ENCODE measurements at regions not wholly inside any gene's neighbourhood (a gene's known extent, or its start where the extent isn't known, plus 50 kb on each side); places are given as distances from the start of the nearest gene placed in this dataset.
"Not testable (repeated sequence)": the region's sequence is repeated elsewhere in the genome, so short reads cannot be mapped to it uniquely, and the experiment has no call there.

DNA sequence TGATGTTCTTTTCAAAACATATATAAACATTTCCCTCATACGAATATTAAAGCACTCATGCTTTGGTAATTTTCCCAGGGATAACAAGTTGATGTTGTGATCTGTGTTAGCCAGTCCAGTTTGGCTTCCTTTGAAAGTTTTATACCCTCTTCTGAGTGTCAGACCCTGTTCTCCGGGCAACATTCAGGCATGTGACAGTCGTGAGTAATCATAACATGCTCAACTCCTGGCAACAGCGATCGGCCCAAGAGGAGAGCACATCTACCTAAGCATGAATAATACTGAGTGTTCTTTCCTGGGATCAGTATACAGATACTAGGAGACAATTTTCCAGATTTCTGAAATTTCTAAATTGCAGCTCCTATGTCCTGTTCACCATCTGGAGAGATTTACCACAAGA is 1086.4 kb downstream of the CDH8 start:
- H3K27ac ChIP-seq: no peak overlapping the region
- TF ChIP-seq, protein P1, sequence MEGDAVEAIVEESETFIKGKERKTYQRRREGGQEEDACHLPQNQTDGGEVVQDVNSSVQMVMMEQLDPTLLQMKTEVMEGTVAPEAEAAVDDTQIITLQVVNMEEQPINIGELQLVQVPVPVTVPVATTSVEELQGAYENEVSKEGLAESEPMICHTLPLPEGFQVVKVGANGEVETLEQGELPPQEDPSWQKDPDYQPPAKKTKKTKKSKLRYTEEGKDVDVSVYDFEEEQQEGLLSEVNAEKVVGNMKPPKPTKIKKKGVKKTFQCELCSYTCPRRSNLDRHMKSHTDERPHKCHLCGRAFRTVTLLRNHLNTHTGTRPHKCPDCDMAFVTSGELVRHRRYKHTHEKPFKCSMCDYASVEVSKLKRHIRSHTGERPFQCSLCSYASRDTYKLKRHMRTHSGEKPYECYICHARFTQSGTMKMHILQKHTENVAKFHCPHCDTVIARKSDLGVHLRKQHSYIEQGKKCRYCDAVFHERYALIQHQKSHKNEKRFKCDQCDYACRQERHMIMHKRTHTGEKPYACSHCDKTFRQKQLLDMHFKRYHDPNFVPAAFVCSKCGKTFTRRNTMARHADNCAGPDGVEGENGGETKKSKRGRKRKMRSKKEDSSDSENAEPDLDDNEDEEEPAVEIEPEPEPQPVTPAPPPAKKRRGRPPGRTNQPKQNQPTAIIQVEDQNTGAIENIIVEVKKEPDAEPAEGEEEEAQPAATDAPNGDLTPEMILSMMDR (conservative IDR thresholded peaks at IDR 0.05): no peak
- no peak for TF ChIP-seq ZFX (IDR thresholded peaks at IDR 0.05)

DNA sequence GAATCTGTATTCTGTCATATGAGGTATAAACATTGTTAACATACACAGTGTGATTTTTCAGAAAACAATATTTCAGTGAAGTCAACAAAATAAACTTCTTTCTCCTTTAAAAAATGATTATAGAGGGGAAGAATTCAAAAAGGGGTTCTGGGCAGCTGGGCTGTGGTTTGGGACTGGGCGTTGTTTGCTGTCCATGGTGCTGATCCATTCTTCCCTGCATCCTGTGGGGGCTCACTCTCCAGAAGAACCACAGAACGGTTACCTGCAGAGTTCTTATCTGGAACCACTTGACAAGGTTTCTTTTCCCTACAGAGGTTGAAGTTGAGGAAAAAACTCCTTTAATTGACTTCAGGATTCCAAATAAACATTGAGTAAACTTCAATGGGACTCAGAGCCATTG is 1091.0 kb downstream of the CDH8 start:
- TF ChIP-seq, protein P1 (conservative IDR thresholded peaks at IDR 0.05): no peak
- no peak for TF ChIP-seq ZFX (IDR thresholded peaks at IDR 0.05)
- H3K27ac ChIP-seq: no peak overlapping the region

GRCh38 chr16:60936189-60936588 is 1100.0 kb downstream of the CDH8 start:
- H3K27ac ChIP-seq: not testable (repeated sequence)

DNA sequence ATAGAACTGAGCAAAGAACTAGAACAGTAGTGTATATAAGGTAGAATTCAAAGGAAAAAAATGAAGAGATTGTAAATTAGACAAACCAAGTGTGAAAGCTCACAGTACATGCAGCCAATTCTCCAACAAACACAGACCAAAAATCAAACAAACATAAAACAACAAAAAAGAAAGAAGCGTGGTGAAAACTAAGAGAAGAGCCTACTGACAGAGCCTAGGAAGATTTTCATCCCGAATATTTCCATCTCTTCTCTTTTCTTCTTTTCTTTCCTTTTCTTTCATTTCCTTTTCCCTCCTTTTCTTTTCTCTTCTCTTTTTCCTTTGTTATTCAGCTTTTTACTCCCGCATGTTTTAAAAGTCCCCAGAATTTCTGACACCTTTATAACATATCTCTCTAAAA is 1103.6 kb downstream of the CDH8 start:
- no peak for TF ChIP-seq ZFX (IDR thresholded peaks at IDR 0.05)
- TF ChIP-seq, protein P1 (conservative IDR thresholded peaks at IDR 0.05): no peak

GRCh38 chr16:60930291-60930690 is 1105.9 kb downstream of the CDH8 start:
- H3K27ac ChIP-seq: no peak overlapping the region
- TF ChIP-seq, protein P1 (conservative IDR thresholded peaks at IDR 0.05): no peak

More for the DNA sequence above, 1103.6 kb downstream of the CDH8 start:
- no peak overlapping the region for H3K27ac ChIP-seq

GRCh38 chr16:60922920-60923319 is 1113.3 kb downstream of the CDH8 start:
- no peak for TF ChIP-seq ZFX (IDR thresholded peaks at IDR 0.05)
- TF ChIP-seq, protein P1 (conservative IDR thresholded peaks at IDR 0.05): no peak
- H3K27ac ChIP-seq: no peak overlapping the region

DNA sequence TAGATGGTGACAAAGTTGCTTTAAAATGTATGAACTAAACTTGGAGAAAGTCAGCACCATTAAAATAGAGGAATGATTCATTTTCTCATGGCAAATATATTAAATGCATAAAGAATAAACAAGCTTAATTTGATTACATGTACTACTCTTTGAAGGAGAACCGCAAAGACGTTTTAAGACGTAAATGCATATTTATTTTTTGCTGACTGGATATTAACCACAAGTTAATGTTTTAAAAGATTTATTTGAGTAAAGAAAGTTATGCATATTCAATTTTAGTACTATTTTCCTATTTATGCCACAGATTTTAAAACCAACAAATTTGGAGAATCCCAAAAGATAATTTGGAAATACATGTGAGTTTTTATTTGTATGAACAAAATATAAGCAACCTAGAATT is 1121.9 kb downstream of the CDH8 start:
- H3K27ac ChIP-seq: no peak overlapping the region
- TF ChIP-seq, protein P1 (conservative IDR thresholded peaks at IDR 0.05): no peak
- no peak for TF ChIP-seq ZFX (IDR thresholded peaks at IDR 0.05)

- H3K27ac ChIP-seq: no peak overlapping the region
- TF ChIP-seq ZFX (IDR thresholded peaks at IDR 0.05): no peak
- TF ChIP-seq, protein P1 (conservative IDR thresholded peaks at IDR 0.05): peak; percentile 27
Measured at GRCh38 chr16:60907645-60908044, 1128.6 kb downstream of the CDH8 start.
